IMR-90 (cell line): ENCODE measurements at regions not wholly inside any gene's neighbourhood (a gene's known extent, or its start where the extent isn't known, plus 50 kb on each side); places are given as distances from the start of the nearest gene placed in this dataset.

Experiments
- ATAC-seq: fragments of 200-7000 bp; cut with Tn5 transposase; 2 replicates; pipeline ENCODE4 v1.9.1; 2020; ENCODE audit warnings: low read depth, mild to moderate bottlenecking, moderate library complexity
- BruUV-seq: library from RNA; stranded (reverse); fragments of 400-500 nt; replicated peaks from 2 replicates; lab custom pipeline; 2021; lab: Mats Ljungman, UMichigan
- CTCF ChIA-PET: fragments of 300-600 bp; formaldehyde crosslinking; extraction: SDS; loops from one replicate; lab custom pipeline; 2021; ENCODE audit warnings: antibody characterized with exemption; lab: Yijun Ruan, JAX
- POLR2A ChIA-PET: fragments of 300-600 bp; sonication (Branson Sonifier 250); formaldehyde crosslinking; loops from one replicate; lab custom pipeline; 2022; ENCODE audit warnings: antibody characterized with exemption; ENCODE audit not compliant: unreplicated experiment; lab: Charles Lee
- DNase-seq: peaks from one replicate; pipeline ENCODE4 v3.0.0; 2013
- H2AFZ ChIP-seq: replicated peaks from 2 replicates; pipeline ENCODE3; 2013; ENCODE audit warnings: low read length, mild to moderate bottlenecking; ENCODE audit not compliant: poor library complexity
- H2AK5ac ChIP-seq: 2 replicates; pipeline ENCODE4 v1.6.1; 2013; ENCODE audit warnings: low read depth, low read length, inconsistent platforms
- H2AK9ac ChIP-seq: replicated peaks from 2 replicates; pipeline ENCODE3; 2013; ENCODE audit warnings: mild to moderate bottlenecking, low read depth, low read length, moderate library complexity; ENCODE audit not compliant: poor library complexity
- H2BK120ac ChIP-seq: 2 replicates; pipeline ENCODE4 v1.6.1; 2013; ENCODE audit warnings: low read depth, low read length, inconsistent platforms
- H2BK15ac ChIP-seq: 3 replicates; pipeline ENCODE4 v1.6.1; 2013; ENCODE audit warnings: low read depth, low read length, inconsistent platforms
- H2BK20ac ChIP-seq: 2 replicates; pipeline ENCODE4 v1.6.1; 2013; ENCODE audit warnings: low read depth, mild to moderate bottlenecking, inconsistent platforms, low read length, moderate library complexity
- H2BK5ac ChIP-seq: 2 replicates; pipeline ENCODE4 v1.6.1; 2013; ENCODE audit warnings: mild to moderate bottlenecking, low read depth, low read length, inconsistent platforms; ENCODE audit not compliant: poor library complexity, severe bottlenecking
- H3K14ac ChIP-seq: replicated peaks from 2 replicates; pipeline ENCODE4 v1.6.1; 2013; ENCODE audit warnings: low read depth, low read length, inconsistent platforms
- H3K18ac ChIP-seq: 2 replicates; pipeline ENCODE4 v1.6.1; 2013; ENCODE audit warnings: low read depth, low read length, control low read depth
- H3K23ac ChIP-seq: 2 replicates; pipeline ENCODE4 v1.6.1; 2013; ENCODE audit warnings: low read depth, low read length, inconsistent platforms
- H3K27ac ChIP-seq: 2 replicates; pipeline ENCODE4 v1.5.1; 2013; ENCODE audit warnings: mild to moderate bottlenecking, control low read depth, low read length; ENCODE audit not compliant: insufficient read depth
- H3K27me3 ChIP-seq: 2 replicates; pipeline ENCODE4 v1.6.1; 2013; ENCODE audit warnings: low read length; ENCODE audit not compliant: control insufficient read depth, insufficient read depth
- H3K36me3 ChIP-seq: 2 replicates; pipeline ENCODE4 v1.6.1; 2013; ENCODE audit warnings: low read length, mixed read lengths; ENCODE audit not compliant: control insufficient read depth, insufficient read depth
- H3K4ac ChIP-seq: 2 replicates; pipeline ENCODE4 v1.6.1; 2013; ENCODE audit warnings: low read depth, low read length, inconsistent platforms
- H3K4me1 ChIP-seq: 2 replicates; pipeline ENCODE4 v1.6.1; 2013; ENCODE audit warnings: low read length, mixed read lengths; ENCODE audit not compliant: control insufficient read depth, insufficient read depth
- H3K4me2 ChIP-seq: 2 replicates; pipeline ENCODE4 v1.6.1; 2013; ENCODE audit warnings: low read depth, mild to moderate bottlenecking, control low read depth, low read length, moderate library complexity
- H3K4me3 ChIP-seq: 2 replicates; pipeline ENCODE4 v1.5.1; 2013; ENCODE audit warnings: low read depth, mild to moderate bottlenecking, control low read depth, low read length, moderate library complexity; ENCODE audit not compliant: insufficient read depth
- H3K56ac ChIP-seq: 2 replicates; pipeline ENCODE4 v1.6.1; 2013; ENCODE audit warnings: low read length, inconsistent platforms; ENCODE audit not compliant: insufficient read depth; ENCODE audit errors: extremely low read depth
- H3K79me1 ChIP-seq, 2 experiments: 2 replicates each; pipeline ENCODE4 v1.6.1; 2013; ENCODE audit warnings: low read length in 2 of 2, inconsistent platforms in 1 of 2, low read depth in 1 of 2
- H3K9ac ChIP-seq: 2 replicates; pipeline ENCODE4 v1.6.1; 2013; ENCODE audit warnings: low read depth, low read length, control low read depth
- H3K9me1 ChIP-seq: 2 replicates; pipeline ENCODE4 v1.6.1; 2013; ENCODE audit warnings: low read length, inconsistent platforms; ENCODE audit not compliant: insufficient read depth
- H3K9me3 ChIP-seq: 2 replicates; pipeline ENCODE4 v1.6.1; 2013; ENCODE audit warnings: low read length; ENCODE audit not compliant: control insufficient read depth, insufficient read depth
- H4K20me1 ChIP-seq: 2 replicates; pipeline ENCODE4 v1.6.1; 2013; ENCODE audit warnings: low read length, inconsistent platforms; ENCODE audit not compliant: insufficient read depth
- H4K5ac ChIP-seq: 2 replicates; pipeline ENCODE4 v1.6.1; 2013; ENCODE audit warnings: mild to moderate bottlenecking, low read depth, low read length, control low read depth
- H4K8ac ChIP-seq, 2 experiments: 2 replicates each; pipeline ENCODE4 v1.6.1; 2013; ENCODE audit warnings: low read depth in 2 of 2, low read length in 2 of 2, control low read depth in 1 of 2, inconsistent platforms in 1 of 2
- H4K91ac ChIP-seq: 2 replicates; pipeline ENCODE4 v1.6.1; 2013; ENCODE audit warnings: low read depth, low read length, inconsistent platforms; ENCODE audit not compliant: insufficient read depth
- BHLHE40 ChIP-seq: fragments of 150-350 bp; IDR thresholded peaks from 2 replicates; pipeline ENCODE4 v1.6.1; 2016; ENCODE audit warnings: mild to moderate bottlenecking, low read depth, low read length
- CEBPB ChIP-seq: IDR thresholded peaks from 2 replicates; pipeline ENCODE4 v1.6.1; 2012; ENCODE audit warnings: low read depth, low read length, improper control_type of control experiment
- CHD1 ChIP-seq: IDR thresholded peaks from 2 replicates; pipeline ENCODE4 v1.6.1; 2012; ENCODE audit warnings: low read depth, low read length, improper control_type of control experiment
- FOS ChIP-seq: fragments of 150-350 bp; IDR thresholded peaks from 2 replicates; pipeline ENCODE4 v1.6.1; 2016; ENCODE audit warnings: low read depth, low read length
- MAFK ChIP-seq: IDR thresholded peaks from 2 replicates; pipeline ENCODE4 v1.6.1; 2012; ENCODE audit warnings: low read depth, low read length, improper control_type of control experiment
- MAZ ChIP-seq: IDR thresholded peaks from 2 replicates; pipeline ENCODE4 v1.6.1; 2012; ENCODE audit warnings: low read depth, mild to moderate bottlenecking, low read length, improper control_type of control experiment, moderate library complexity, borderline replicate concordance
- MXI1 ChIP-seq: IDR thresholded peaks from 2 replicates; pipeline ENCODE4 v1.6.1; 2012; ENCODE audit warnings: low read depth, mild to moderate bottlenecking, low read length, moderate library complexity, borderline replicate concordance
- NFE2L2 ChIP-seq: fragments of 150-350 bp; IDR thresholded peaks from 2 replicates; pipeline ENCODE4 v1.6.1; 2016; ENCODE audit warnings: low read depth, mild to moderate bottlenecking, low read length
- POLR2A ChIP-seq: IDR thresholded peaks from 2 replicates; pipeline ENCODE4 v1.6.1; 2012; ENCODE audit warnings: mild to moderate bottlenecking, low read depth, low read length
- RAD21 ChIP-seq: IDR thresholded peaks from 2 replicates; pipeline ENCODE4 v1.6.1; 2012; ENCODE audit warnings: low read length, improper control_type of control experiment
- RCOR1 ChIP-seq: IDR thresholded peaks from 2 replicates; pipeline ENCODE4 v1.6.1; 2012; ENCODE audit warnings: mild to moderate bottlenecking, low read length, improper control_type of control experiment; ENCODE audit not compliant: insufficient replicate concordance
- RFX5 ChIP-seq: IDR thresholded peaks from 2 replicates; pipeline ENCODE4 v1.8.0; 2012; ENCODE audit warnings: low read depth, mild to moderate bottlenecking, low read length, moderate library complexity
- SMC3 ChIP-seq: fragments of 150-350 bp; IDR thresholded peaks from 2 replicates; pipeline ENCODE4 v1.6.1; 2016; ENCODE audit warnings: low read depth, mild to moderate bottlenecking, antibody characterized with exemption, low read length, moderate library complexity
- WGBS, 2 experiments: methylation state at CpG; one replicate each; pipeline versions ENCODE4 v1.1.5 to v1.1.7; 2013; ENCODE audit warnings: missing lambda C conversion rate in 2 of 2; ENCODE audit not compliant: insufficient read length in 1 of 2; ENCODE audit errors: extremely low coverage in 2 of 2; 5-methylcytosine and 5-hydroxymethylcytosine counted together
- dilution Hi-C: fragments of 300-500 bp; cut with HindIII; formaldehyde crosslinking; loops from one replicate; pipeline ENCODE4 v1.14.3; 2018; ENCODE audit warnings: low sequenced_read_pairs; ENCODE audit not compliant: unreplicated experiment
- in situ Hi-C: fragments of 300-500 bp; cut with MboI; formaldehyde crosslinking; loops from 3 replicates; pipeline ENCODE4 v1.14.3; 2019; ENCODE audit warnings: low sequenced_read_pairs, inconsistent platforms, mixed read lengths
- intact Hi-C: fragments of 100-400 bp; cut with micrococcal nuclease; formaldehyde crosslinking; loops from 2 replicates; pipeline ENCODE4 v1.10.0; 2022
- TF ChIP-seq, protein P1 (sequence below): conservative IDR thresholded peaks from 2 replicates; pipeline ENCODE4 v1.5.1; 2012; ENCODE audit warnings: mild to moderate bottlenecking, low read depth, low read length, improper control_type of control experiment
- TF ChIP-seq, protein P2 (sequence below): fragments of 150-350 bp; IDR thresholded peaks from 2 replicates; pipeline ENCODE4 v1.6.1; 2017; ENCODE audit warnings: mild to moderate bottlenecking, antibody characterized with exemption, low read length, low read depth
- TF ChIP-seq, protein P3 (sequence below): fragments of 150-350 bp; IDR thresholded peaks from 2 replicates; pipeline ENCODE4 v1.6.1; 2016; ENCODE audit warnings: low read depth, mild to moderate bottlenecking, low read length, moderate library complexity, borderline replicate concordance

DNA sequence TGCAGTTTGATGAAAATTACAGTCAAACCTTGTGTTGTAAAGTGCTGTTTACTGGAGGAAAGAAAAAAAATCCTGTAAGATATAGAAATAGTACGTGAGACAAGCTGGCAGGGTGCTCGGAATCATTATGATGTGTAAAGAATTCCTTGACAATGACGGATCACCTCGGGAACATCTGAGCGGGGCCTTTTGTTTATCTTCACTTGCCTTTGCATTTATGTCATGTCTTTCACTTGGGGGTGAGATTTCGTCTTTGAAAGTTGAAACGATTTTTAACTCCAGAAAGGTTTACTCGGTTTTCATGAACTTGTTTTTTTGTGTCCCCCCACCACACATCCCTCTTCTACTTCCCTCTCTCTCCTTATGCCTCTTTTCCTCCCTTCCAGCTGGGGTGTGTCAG, 128.3 kb upstream of the VEPH1 start:
- Histone ChIP-seq H3K14ac (no peak overlapping the region), H3K56ac (no peak overlapping the region), H3K9me1 (no peaks in the 10 kb centered on the region), H2BK20ac (no peak overlapping the region), H2BK120ac (no peak overlapping the region), H3K4me1 (no peaks in the 10 kb centered on the region), H3K4ac (no peak overlapping the region), H3K27ac (no peak overlapping the region), H3K27me3 (peaks cover 22% of the 10 kb centered on the region), H4K5ac (no peak overlapping the region), H3K9ac (no peak overlapping the region), H3K9me3 (no peaks in the 10 kb centered on the region), H4K8ac (no peak overlapping the region), H3K36me3 (no peaks in the 10 kb centered on the region), H3K4me3 (no peak overlapping the region), H3K23ac (no peak overlapping the region), H4K20me1 (no peaks in the 10 kb centered on the region), H3K4me2 (no peak overlapping the region), H3K79me1 (no peaks in the 10 kb centered on the region), H4K91ac (no peak overlapping the region), H2BK15ac (no peak overlapping the region), H2BK5ac (no peak overlapping the region), H3K18ac (no peak overlapping the region), H2AK9ac (no peak overlapping the region), H2AK5ac (no peak overlapping the region), H2AFZ (no peak overlapping the region)
- no peak for ATAC-seq
- DNase-seq, result no peak
- in situ Hi-C loops, result no loop called here
- ChIA-PET POLR2A (no interaction called here), CTCF (interaction anchor here (0.6 to 1.0 kb wide), 2 partner anchors 8 to 23 kb away, joined by 3 to 7 read pairs; no protein-coding TSS in a partner anchor)
- TF ChIP-seq NFE2L2 (no peak), RCOR1 (no peak), POLR2A (no peak), MAFK (no peak), FOS (no peak), BHLHE40 (no peak), SMC3 (no peak), CEBPB (no peak), RAD21 (no peak), RFX5 (no peak), MXI1 (no peak), CHD1 (no peak), MAZ (no peak)
- TF ChIP-seq, protein P1, sequence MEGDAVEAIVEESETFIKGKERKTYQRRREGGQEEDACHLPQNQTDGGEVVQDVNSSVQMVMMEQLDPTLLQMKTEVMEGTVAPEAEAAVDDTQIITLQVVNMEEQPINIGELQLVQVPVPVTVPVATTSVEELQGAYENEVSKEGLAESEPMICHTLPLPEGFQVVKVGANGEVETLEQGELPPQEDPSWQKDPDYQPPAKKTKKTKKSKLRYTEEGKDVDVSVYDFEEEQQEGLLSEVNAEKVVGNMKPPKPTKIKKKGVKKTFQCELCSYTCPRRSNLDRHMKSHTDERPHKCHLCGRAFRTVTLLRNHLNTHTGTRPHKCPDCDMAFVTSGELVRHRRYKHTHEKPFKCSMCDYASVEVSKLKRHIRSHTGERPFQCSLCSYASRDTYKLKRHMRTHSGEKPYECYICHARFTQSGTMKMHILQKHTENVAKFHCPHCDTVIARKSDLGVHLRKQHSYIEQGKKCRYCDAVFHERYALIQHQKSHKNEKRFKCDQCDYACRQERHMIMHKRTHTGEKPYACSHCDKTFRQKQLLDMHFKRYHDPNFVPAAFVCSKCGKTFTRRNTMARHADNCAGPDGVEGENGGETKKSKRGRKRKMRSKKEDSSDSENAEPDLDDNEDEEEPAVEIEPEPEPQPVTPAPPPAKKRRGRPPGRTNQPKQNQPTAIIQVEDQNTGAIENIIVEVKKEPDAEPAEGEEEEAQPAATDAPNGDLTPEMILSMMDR, result no peak
- TF ChIP-seq, protein P2, sequence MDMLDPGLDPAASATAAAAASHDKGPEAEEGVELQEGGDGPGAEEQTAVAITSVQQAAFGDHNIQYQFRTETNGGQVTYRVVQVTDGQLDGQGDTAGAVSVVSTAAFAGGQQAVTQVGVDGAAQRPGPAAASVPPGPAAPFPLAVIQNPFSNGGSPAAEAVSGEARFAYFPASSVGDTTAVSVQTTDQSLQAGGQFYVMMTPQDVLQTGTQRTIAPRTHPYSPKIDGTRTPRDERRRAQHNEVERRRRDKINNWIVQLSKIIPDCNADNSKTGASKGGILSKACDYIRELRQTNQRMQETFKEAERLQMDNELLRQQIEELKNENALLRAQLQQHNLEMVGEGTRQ, result no peak
- TF ChIP-seq, protein P3, sequence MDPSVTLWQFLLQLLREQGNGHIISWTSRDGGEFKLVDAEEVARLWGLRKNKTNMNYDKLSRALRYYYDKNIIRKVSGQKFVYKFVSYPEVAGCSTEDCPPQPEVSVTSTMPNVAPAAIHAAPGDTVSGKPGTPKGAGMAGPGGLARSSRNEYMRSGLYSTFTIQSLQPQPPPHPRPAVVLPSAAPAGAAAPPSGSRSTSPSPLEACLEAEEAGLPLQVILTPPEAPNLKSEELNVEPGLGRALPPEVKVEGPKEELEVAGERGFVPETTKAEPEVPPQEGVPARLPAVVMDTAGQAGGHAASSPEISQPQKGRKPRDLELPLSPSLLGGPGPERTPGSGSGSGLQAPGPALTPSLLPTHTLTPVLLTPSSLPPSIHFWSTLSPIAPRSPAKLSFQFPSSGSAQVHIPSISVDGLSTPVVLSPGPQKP, result no peak
- dilution Hi-C loops, result no loop called here
- BruUV-seq, result no TSS peak
- intact Hi-C loops, result no loop called here
- no CpG with 5 or more reads among the region's 8 CpGs for WGBS, 2 experiments
